ENCODE measurements at regions not wholly inside any gene's neighbourhood (a gene's known extent, or its start where the extent isn't known, plus 50 kb on each side); places are given as distances from the start of the nearest gene placed in this dataset.
"Not testable (repeated sequence)": the region's sequence is repeated elsewhere in the genome, so short reads cannot be mapped to it uniquely, and the experiment has no call there.

DNA sequence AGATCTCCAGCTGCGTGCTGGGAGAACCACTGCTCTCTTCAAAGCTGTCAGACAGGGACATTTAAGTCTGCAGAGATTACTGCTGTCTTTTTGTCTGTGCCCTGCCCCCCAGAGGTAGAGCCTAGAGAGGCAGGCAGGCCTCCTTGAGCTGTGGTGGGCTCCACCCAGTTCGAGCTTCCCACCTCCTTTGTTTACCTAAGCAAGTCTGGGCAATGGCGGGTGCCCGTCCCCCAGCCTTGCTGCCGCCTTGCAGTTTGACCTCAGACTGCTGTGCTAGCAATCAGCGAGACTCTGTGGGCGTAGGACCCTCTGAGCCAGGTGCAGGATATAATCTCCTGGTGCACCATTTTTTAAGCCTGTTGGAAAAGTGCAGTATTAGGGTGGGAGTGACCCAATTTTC, 128.6 kb downstream of the ACTR3 start:
- H3K4me3 Mint-ChIP-seq (ENCODE audit: unreplicated experiment); H3K9me3 Mint-ChIP-seq (ENCODE audit: unreplicated experiment); H3K4me1 Mint-ChIP-seq (ENCODE audit: low read depth, unreplicated experiment); H3K27me3 Mint-ChIP-seq (ENCODE audit: unreplicated experiment); H3K27ac Mint-ChIP-seq (ENCODE audit: unreplicated experiment); DNase-seq; H3K36me3 Mint-ChIP-seq (ENCODE audit: unreplicated experiment): not testable (repeated sequence)

DNA sequence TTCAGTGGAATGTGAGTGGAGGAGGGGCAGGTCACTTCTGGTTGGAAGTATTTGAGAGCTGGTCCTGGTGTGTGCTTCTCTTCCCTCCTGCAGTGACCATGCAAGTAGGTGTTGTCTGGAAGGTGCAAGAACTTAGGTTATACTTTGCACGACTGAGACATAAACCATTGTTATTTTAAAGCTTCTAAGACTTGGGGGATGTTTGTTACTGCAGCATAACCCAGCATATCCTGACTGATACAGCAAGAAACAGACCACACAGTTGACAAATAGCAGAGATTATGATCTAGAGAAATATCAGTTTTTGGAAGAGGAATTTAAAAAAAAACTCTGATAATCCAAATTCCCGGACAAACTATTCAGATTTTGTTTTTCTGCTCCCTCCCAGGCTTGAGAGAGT, 130.8 kb downstream of the ACTR3 start:
- H3K27ac Mint-ChIP-seq (ENCODE audit: unreplicated experiment) = no peak overlapping the region
- no peaks in the 10 kb centered on the region for H3K36me3 Mint-ChIP-seq (ENCODE audit: unreplicated experiment)
- no peak overlapping the region for H3K4me3 Mint-ChIP-seq (ENCODE audit: unreplicated experiment)
- no peaks in the 10 kb centered on the region for H3K4me1 Mint-ChIP-seq (ENCODE audit: low read depth, unreplicated experiment)
- TF ChIP-seq, protein P1, sequence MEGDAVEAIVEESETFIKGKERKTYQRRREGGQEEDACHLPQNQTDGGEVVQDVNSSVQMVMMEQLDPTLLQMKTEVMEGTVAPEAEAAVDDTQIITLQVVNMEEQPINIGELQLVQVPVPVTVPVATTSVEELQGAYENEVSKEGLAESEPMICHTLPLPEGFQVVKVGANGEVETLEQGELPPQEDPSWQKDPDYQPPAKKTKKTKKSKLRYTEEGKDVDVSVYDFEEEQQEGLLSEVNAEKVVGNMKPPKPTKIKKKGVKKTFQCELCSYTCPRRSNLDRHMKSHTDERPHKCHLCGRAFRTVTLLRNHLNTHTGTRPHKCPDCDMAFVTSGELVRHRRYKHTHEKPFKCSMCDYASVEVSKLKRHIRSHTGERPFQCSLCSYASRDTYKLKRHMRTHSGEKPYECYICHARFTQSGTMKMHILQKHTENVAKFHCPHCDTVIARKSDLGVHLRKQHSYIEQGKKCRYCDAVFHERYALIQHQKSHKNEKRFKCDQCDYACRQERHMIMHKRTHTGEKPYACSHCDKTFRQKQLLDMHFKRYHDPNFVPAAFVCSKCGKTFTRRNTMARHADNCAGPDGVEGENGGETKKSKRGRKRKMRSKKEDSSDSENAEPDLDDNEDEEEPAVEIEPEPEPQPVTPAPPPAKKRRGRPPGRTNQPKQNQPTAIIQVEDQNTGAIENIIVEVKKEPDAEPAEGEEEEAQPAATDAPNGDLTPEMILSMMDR (IDR thresholded peaks at IDR 0.05; ENCODE audit: partially characterized antibody, unreplicated experiment) = no peak
- DNase-seq = no peak
- no peaks in the 10 kb centered on the region for H3K27me3 Mint-ChIP-seq (ENCODE audit: unreplicated experiment)
- H3K9me3 Mint-ChIP-seq (ENCODE audit: unreplicated experiment) = peaks cover 4% of the 10 kb centered on the region

DNA sequence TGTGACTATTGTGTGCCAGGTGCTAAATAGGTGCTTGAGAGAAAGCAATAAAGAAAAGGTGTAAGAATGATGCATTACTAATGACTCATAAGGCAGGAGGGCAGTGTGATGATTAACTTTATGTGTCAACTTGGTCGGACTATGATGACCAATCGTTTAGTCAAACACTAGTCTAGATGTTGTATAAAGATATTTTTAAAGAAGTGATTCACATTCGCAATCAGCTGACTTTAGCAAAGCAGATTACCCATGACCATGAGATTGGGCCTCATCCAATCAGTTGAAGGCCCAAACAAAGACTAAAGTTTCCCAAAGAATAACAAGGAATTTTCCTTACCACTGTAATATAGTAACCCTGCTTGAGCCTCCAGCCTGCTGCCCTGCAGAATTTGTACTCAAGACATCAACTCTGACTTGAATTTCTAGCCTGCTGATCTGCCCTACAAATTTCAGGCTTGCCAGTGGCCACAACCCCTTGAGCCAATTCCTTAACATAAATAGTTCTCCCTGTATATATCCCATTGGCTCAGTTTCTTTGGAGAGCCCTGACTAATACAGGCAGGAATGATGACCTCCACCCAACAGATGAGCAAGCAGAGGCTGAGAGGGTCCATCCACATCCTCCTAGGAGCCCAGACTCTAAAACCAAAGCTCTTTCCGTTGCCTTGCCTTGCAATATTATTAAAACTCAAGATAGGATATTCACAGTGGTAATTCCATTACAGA, 132.6 kb downstream of the ACTR3 start:
- H3K36me3 Mint-ChIP-seq (ENCODE audit: unreplicated experiment) = no peaks in the 10 kb centered on the region
- peaks cover 2% of the 10 kb centered on the region for H3K4me1 Mint-ChIP-seq (ENCODE audit: low read depth, unreplicated experiment)
- DNase-seq = no peak
- no peaks in the 10 kb centered on the region for H3K27me3 Mint-ChIP-seq (ENCODE audit: unreplicated experiment)
- peaks cover 3% of the 10 kb centered on the region for H3K9me3 Mint-ChIP-seq (ENCODE audit: unreplicated experiment)
- H3K4me3 Mint-ChIP-seq (ENCODE audit: unreplicated experiment) = no peak overlapping the region
- TF ChIP-seq, protein P1 (IDR thresholded peaks at IDR 0.05; ENCODE audit: partially characterized antibody, unreplicated experiment) = no peak
- H3K27ac Mint-ChIP-seq (ENCODE audit: unreplicated experiment) = no peak overlapping the region

DNA sequence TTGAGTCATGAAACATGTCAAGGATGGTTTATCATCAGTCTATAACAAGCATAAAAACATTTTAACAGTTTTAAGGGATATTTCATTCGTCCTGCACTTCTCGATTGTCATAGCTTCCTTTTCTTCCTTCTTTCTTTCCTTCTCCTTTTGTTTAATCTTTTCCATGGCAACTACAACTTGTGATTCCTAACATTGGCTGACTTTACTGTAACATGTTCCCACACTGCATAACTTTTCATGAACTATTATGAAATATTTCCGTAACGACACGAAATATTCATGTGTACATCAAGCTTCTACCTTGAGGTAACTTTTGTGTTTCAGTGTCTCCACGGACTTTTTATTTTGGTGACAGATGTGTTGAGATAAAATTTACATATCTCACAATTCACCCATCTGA, 134.4 kb downstream of the ACTR3 start:
- no peaks in the 10 kb centered on the region for H3K9me3 Mint-ChIP-seq (ENCODE audit: unreplicated experiment)
- H3K4me1 Mint-ChIP-seq (ENCODE audit: low read depth, unreplicated experiment) = peaks cover 4% of the 10 kb centered on the region
- DNase-seq = no peak
- H3K36me3 Mint-ChIP-seq (ENCODE audit: unreplicated experiment) = no peaks in the 10 kb centered on the region
- TF ChIP-seq, protein P1 (IDR thresholded peaks at IDR 0.05; ENCODE audit: partially characterized antibody, unreplicated experiment) = no peak
- H3K27ac Mint-ChIP-seq (ENCODE audit: unreplicated experiment) = no peak overlapping the region
- H3K4me3 Mint-ChIP-seq (ENCODE audit: unreplicated experiment) = no peak overlapping the region
- H3K27me3 Mint-ChIP-seq (ENCODE audit: unreplicated experiment) = no peaks in the 10 kb centered on the region

DNA sequence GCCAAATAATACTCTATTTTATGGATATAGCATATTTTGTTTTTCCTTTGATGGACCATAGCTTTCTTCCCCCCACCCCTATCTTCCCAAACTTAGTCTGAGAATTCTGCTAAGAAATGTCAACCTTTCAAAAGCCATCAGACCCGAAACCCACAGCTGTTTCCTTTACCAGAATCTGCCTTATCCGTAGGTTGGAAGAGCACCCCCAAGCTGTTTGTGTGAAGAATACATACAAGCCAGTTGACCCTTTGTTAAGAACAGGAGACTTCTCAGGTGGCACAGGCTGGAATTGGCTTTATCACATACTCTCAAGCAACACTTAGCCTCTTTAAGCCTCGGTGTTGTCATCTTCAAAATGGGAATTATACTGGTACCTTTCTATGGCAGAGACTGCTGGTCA, 135.1 kb downstream of the ACTR3 start:
- DNase-seq = no peak
- no peaks in the 10 kb centered on the region for H3K27me3 Mint-ChIP-seq (ENCODE audit: unreplicated experiment)
- TF ChIP-seq, protein P1 (IDR thresholded peaks at IDR 0.05; ENCODE audit: partially characterized antibody, unreplicated experiment) = no peak
- no peak overlapping the region for H3K27ac Mint-ChIP-seq (ENCODE audit: unreplicated experiment)
- H3K4me1 Mint-ChIP-seq (ENCODE audit: low read depth, unreplicated experiment) = peaks cover 4% of the 10 kb centered on the region
- H3K4me3 Mint-ChIP-seq (ENCODE audit: unreplicated experiment) = no peak overlapping the region
- H3K9me3 Mint-ChIP-seq (ENCODE audit: unreplicated experiment) = no peaks in the 10 kb centered on the region
- no peaks in the 10 kb centered on the region for H3K36me3 Mint-ChIP-seq (ENCODE audit: unreplicated experiment)

All from glutamatergic neuron (in vitro differentiated cells).